Keratinocyte (primary cell): ENCODE measurements at regions not wholly inside any gene's neighbourhood (a gene's known extent, or its start where the extent isn't known, plus 50 kb on each side); places are given as distances from the start of the nearest gene placed in this dataset.

Experiments
- DNase-seq: peaks from one replicate; pipeline ENCODE4 v3.0.0-alpha.2; 2011; ENCODE audit warnings: low read depth, missing footprints, low spot score
- FAIRE-seq: peaks from 2 replicates; lab custom pipeline; 2011; peaks lifted over from hg19 to GRCh38; lab: Jason Lieb, UNC
- H2AFZ ChIP-seq: 2 replicates; pipeline ENCODE4 v1.6.0; 2012; ENCODE audit warnings: low read length, control low read depth, inconsistent platforms; ENCODE audit not compliant: control insufficient read depth
- H3K27ac ChIP-seq: 2 replicates; pipeline ENCODE4 v1.5.1; 2011; ENCODE audit warnings: low read length; ENCODE audit not compliant: control insufficient read depth, insufficient read depth
- H3K27me3 ChIP-seq: 3 replicates; pipeline ENCODE4 v1.6.0; 2011; ENCODE audit warnings: low read length; ENCODE audit not compliant: control insufficient read depth, insufficient read depth; ENCODE audit errors: extremely low read depth
- H3K36me3 ChIP-seq, 2 experiments: 2 replicates in 1 of 2; 3 replicates in 1 of 2; pipeline ENCODE4 v1.5.1; 2011; ENCODE audit warnings: low read length in 2 of 2, mild to moderate bottlenecking in 1 of 2; ENCODE audit not compliant: control insufficient read depth in 2 of 2, insufficient read depth in 2 of 2; ENCODE audit errors: extremely low read depth in 1 of 2
- H3K4me1 ChIP-seq: 3 replicates; pipeline ENCODE4 v1.5.1; 2011; ENCODE audit warnings: low read length; ENCODE audit not compliant: control insufficient read depth, insufficient read depth; ENCODE audit errors: extremely low read depth
- H3K4me2 ChIP-seq: 3 replicates; pipeline ENCODE4 v1.6.0; 2011; ENCODE audit warnings: low read depth, low read length; ENCODE audit not compliant: control insufficient read depth, insufficient read depth; ENCODE audit errors: extremely low read depth
- H3K4me3 ChIP-seq, 3 experiments: fragments of 200-600 bp in 1 of 3; sonication (generic) in 1 of 3; 2 replicates in 2 of 3; 3 replicates in 1 of 3; pipeline ENCODE4 v1.5.1; 2011 to 2016; ENCODE audit warnings: low read length in 3 of 3, mild to moderate bottlenecking in 3 of 3, control low read depth in 2 of 3, inconsistent platforms in 1 of 3, low read depth in 1 of 3, mixed read lengths in 1 of 3, mixed run types in 1 of 3, moderate library complexity in 1 of 3; ENCODE audit not compliant: control insufficient read depth in 2 of 3, insufficient read depth in 2 of 3; ENCODE audit errors: extremely low read depth in 1 of 3
- H3K79me2 ChIP-seq: 2 replicates; pipeline ENCODE4 v1.6.0; 2012; ENCODE audit warnings: low read length; ENCODE audit not compliant: control insufficient read depth, insufficient read depth
- H3K9ac ChIP-seq: 3 replicates; pipeline ENCODE4 v1.6.0; 2011; ENCODE audit warnings: low read length; ENCODE audit not compliant: control insufficient read depth, insufficient read depth; ENCODE audit errors: extremely low read depth
- H3K9me1 ChIP-seq: 3 replicates; pipeline ENCODE4 v1.6.0; 2011; ENCODE audit warnings: low read length; ENCODE audit not compliant: control insufficient read depth, insufficient read depth; ENCODE audit errors: extremely low read depth
- H3K9me3 ChIP-seq: 2 replicates; pipeline ENCODE4 v1.5.1; 2012; ENCODE audit warnings: low read depth, low read length; ENCODE audit not compliant: control insufficient read depth
- H4K20me1 ChIP-seq: 3 replicates; pipeline ENCODE4 v1.6.0; 2011; ENCODE audit warnings: low read length; ENCODE audit not compliant: control insufficient read depth, insufficient read depth; ENCODE audit errors: extremely low read depth
- EZH2 ChIP-seq: IDR thresholded peaks from one replicate; pipeline ENCODE4 v1.6.1; 2012; ENCODE audit warnings: inconsistent platforms, mild to moderate bottlenecking, low read length, moderate library complexity
- dilution Hi-C: fragments of 300-500 bp; cut with MboI; formaldehyde crosslinking; loops from one replicate; pipeline ENCODE4 v1.7.0; 2020; ENCODE audit warnings: low sequenced_read_pairs; ENCODE audit not compliant: extremely low pct_ligation_motif_present
- TF ChIP-seq, protein P1 (sequence below), 3 experiments: IDR thresholded peaks in 1 of 3; conservative IDR thresholded peaks in 1 of 3; optimal IDR thresholded peaks in 1 of 3; 2 replicates in 2 of 3; 3 replicates in 1 of 3; pipeline versions ENCODE3 to v1.5.1; 2011; ENCODE audit warnings: low read length in 3 of 3, mild to moderate bottlenecking in 3 of 3, moderate library complexity in 2 of 3, control low read depth in 1 of 3, inconsistent platforms in 1 of 3; ENCODE audit not compliant: insufficient read depth in 2 of 3; ENCODE audit errors: extremely low read depth in 1 of 3

DNA sequence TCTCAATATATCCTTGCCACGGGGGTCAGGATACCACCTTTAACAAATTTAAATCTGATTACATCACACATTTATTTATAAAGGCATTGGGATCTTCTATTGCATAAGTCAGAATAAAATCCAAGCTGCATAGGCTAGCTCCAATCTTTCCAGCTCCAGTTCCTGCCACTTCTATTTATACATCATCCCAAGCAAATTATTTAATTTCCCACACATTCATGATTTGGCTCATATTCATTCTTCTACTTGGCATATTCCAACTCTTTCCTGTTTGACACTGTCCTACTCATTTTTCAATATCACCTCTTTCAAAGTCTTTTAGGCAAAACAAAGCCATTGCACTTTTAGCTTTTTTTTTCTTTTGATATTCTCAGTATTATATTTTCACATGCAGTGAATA, 579.0 kb upstream of the FZD8 start:
- no peak overlapping the region for H3K4me2 ChIP-seq
- H3K9me3 ChIP-seq, result no peaks in the 10 kb centered on the region
- DNase-seq, result no peak
- no peak for FAIRE-seq
- no peaks in the 10 kb centered on the region for H3K4me1 ChIP-seq
- H3K36me3 ChIP-seq, result no peaks in the 10 kb centered on the region
- no peak overlapping the region for H3K9ac ChIP-seq
- no peaks in the 10 kb centered on the region for H3K79me2 ChIP-seq
- no peak overlapping the region for H3K27ac ChIP-seq
- H3K27me3 ChIP-seq, result no peaks in the 10 kb centered on the region
- H3K9me1 ChIP-seq, result no peaks in the 10 kb centered on the region
- no peak overlapping the region for H3K4me3 ChIP-seq
- dilution Hi-C loops, result no loop called here
- TF ChIP-seq, protein P1, sequence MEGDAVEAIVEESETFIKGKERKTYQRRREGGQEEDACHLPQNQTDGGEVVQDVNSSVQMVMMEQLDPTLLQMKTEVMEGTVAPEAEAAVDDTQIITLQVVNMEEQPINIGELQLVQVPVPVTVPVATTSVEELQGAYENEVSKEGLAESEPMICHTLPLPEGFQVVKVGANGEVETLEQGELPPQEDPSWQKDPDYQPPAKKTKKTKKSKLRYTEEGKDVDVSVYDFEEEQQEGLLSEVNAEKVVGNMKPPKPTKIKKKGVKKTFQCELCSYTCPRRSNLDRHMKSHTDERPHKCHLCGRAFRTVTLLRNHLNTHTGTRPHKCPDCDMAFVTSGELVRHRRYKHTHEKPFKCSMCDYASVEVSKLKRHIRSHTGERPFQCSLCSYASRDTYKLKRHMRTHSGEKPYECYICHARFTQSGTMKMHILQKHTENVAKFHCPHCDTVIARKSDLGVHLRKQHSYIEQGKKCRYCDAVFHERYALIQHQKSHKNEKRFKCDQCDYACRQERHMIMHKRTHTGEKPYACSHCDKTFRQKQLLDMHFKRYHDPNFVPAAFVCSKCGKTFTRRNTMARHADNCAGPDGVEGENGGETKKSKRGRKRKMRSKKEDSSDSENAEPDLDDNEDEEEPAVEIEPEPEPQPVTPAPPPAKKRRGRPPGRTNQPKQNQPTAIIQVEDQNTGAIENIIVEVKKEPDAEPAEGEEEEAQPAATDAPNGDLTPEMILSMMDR (optimal IDR thresholded peaks at IDR 0.05 in 1 of 3, IDR thresholded peaks at IDR 0.05 in 1 of 3, conservative IDR thresholded peaks at IDR 0.05 in 1 of 3; ENCODE audit: extremely low read depth in 1 of 3, insufficient read depth in 2 of 3, low read length in 3 of 3), result no peak
- no peak for TF ChIP-seq EZH2
- H2AFZ ChIP-seq, result no peak overlapping the region
- H4K20me1 ChIP-seq, result no peaks in the 10 kb centered on the region

DNA sequence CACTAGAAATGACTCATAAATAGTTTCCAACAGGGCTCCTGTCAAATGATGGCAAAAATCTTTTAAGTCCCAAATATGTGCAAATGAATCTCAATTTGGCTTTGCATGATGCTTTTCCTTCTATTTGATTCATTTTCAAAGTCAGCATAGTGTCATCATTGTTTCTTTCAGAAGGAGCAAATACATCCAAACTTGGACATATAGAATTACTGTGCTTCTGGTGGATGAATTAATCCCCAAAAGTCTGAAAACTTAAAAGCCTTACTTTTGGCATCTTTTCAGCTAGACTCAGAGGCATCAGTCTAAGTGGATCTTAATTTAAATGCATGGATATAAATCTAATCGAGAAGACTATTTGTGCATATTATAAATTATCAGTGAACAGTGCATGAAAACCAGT, 578.1 kb upstream of the FZD8 start:
- no peak for DNase-seq
- dilution Hi-C loops, result no loop called here
- no peak for FAIRE-seq

More for the DNA sequence above, 578.1 kb upstream of the FZD8 start:
- Histone ChIP-seq H2AFZ (no peak overlapping the region), H3K4me1 (no peaks in the 10 kb centered on the region), H3K36me3 (no peaks in the 10 kb centered on the region), H3K9me3 (no peaks in the 10 kb centered on the region), H3K9ac (no peak overlapping the region), H4K20me1 (no peaks in the 10 kb centered on the region), H3K79me2 (no peaks in the 10 kb centered on the region), H3K4me2 (no peak overlapping the region), H3K4me3 (no peak overlapping the region), H3K27me3 (no peaks in the 10 kb centered on the region), H3K27ac (no peak overlapping the region), H3K9me1 (no peaks in the 10 kb centered on the region)
- TF ChIP-seq EZH2, result no peak
- TF ChIP-seq, protein P1 (optimal IDR thresholded peaks at IDR 0.05 in 1 of 3, IDR thresholded peaks at IDR 0.05 in 1 of 3, conservative IDR thresholded peaks at IDR 0.05 in 1 of 3; ENCODE audit: extremely low read depth in 1 of 3, insufficient read depth in 2 of 3, low read length in 3 of 3), result no peak
